ENCODE measurements at regions not wholly inside any gene's neighbourhood (a gene's known extent, or its start where the extent isn't known, plus 50 kb on each side); places are given as distances from the start of the nearest gene placed in this dataset.
A peak's percentile ranks its signal among the peaks of the same experiment; 100 is the strongest.

DNA sequence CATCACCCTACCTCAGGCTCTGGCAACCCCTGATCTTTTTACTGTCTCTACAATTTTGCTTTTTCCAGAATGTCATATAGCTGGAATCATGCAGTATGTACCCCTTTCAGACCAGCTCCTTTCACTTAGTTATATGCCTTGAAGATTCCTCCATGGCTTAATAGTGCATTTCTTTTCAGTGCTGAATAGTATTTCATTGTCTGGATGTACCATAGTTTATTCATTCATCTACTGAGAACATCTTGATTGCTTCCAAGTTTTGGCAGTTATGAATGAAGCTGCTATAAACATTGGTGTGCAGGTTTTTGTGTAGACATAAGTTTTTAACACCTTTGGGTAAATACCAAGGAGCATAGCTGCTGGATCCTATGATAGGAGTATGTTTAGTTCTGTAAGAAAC is 50.8 kb upstream of the ANP32A start:
- no peak for DNase-seq

DNA sequence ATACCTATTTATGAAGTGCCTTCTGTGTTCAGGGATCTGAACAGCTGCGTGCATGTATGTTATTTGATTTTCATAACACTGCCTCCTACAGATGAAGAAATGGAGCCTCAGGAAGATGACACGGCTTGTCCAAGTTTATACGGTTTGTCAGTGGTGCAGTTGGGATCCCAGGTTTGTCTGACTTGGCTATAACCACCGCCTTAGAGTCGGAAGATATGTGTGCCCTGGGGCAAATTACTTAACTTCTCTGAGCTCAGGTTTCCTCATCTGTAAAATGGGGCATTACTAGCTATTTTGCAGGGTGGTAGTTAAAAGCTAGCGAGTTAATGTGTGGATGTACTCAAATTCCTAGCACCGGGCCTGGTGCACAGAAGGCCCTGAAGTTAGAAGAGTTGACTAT is 54.1 kb upstream of the ANP32A start:
- DNase-seq: no peak

DNA sequence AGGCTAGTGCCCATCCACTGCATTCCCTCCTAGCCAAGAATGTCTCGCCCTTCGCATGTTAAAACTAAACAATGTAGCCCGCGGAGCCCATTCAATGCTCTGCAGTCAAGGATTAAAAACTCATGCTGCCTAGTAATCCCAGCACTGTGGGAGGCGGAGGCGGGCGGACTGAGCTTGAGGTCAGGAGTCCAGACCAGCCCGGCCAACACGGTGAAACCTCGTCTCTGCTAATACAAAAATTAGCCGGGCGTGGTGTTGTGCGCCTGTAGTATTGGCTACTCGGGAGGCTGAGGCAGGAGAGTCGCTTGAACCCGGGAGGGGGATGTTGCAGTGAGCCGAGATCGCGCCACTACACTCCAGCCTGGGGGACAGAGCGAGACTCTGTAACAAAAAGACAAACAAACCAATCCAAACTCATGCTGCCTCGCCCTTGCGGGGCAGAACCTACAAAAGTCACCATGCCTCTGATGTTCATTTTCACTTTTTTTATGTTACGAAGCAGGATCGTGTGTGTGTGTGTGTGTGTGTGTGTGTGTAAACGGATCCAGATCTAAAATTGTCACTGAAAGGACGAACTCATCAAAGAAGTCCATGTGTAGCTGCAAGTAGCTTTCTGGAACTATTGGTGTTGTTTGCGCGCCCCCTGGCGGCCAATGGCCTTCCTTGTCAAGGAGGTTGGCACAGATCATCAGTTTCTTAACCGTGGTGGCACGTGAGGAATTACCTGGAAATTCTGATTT is 54.8 kb upstream of the SPESP1 start:
- DNase-seq: peak; percentile 49

DNA sequence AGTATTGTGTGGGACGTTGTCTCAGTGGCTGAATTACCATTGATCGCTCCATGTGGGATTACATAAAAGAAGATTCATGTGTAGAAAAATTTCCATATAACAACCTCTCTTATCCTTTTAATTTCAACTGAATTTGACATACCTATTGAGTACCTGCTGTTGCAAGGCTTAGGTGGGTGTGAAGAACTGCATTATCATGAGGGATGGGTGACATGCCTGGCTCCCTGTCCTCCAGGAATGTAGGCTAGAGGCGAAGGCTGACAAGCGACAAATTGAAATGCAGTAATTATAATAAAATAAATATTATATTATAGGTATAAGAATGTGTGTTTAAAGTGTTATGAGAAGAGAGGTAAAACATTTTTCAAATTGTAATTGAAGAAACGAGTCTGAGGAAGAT is 52.7 kb upstream of the SPESP1 start:
- DNase-seq: no peak

DNA sequence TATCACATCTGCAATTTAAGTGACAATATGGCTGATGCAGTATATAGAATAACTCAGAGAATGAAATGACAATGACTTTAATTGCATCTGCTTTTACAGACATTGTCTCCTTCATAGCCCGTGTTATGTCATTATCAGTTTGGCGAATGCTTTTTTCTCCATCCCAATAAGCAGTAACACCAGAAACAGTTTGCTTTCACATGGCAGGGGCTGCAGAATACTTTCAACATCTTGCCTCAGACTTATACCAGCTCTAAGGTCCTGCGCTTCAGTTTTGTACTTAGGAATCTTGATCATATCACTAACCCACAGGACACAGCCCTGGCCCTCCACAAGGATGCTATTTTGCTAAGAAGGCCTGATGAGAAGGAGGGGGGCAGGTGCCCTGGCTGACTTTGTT is 49.9 kb upstream of the SPESP1 start:
- DNase-seq: no peak

Data from NCI-H187 treated with DMSO at 0.1 percent for 48 hours (cell line).